HUES48 (cell line): ENCODE measurements at regions not wholly inside any gene's neighbourhood (a gene's known extent, or its start where the extent isn't known, plus 50 kb on each side); places are given as distances from the start of the nearest gene placed in this dataset.

Experiments
- H3K27ac ChIP-seq: one replicate; pipeline ENCODE4 v1.7.0; 2013; ENCODE audit warnings: low read depth, low read length, inconsistent platforms
- H3K27me3 ChIP-seq: 2 replicates; pipeline ENCODE4 v1.6.1; 2013; ENCODE audit warnings: mild to moderate bottlenecking, low read length; ENCODE audit not compliant: control insufficient read depth, insufficient read depth
- H3K36me3 ChIP-seq: 2 replicates; pipeline ENCODE4 v1.6.1; 2013; ENCODE audit warnings: low read length; ENCODE audit not compliant: control insufficient read depth, insufficient read depth
- H3K4me1 ChIP-seq: 2 replicates; pipeline ENCODE4 v1.6.1; 2013; ENCODE audit warnings: mild to moderate bottlenecking, low read length; ENCODE audit not compliant: control insufficient read depth, insufficient read depth
- H3K4me3 ChIP-seq: 2 replicates; pipeline ENCODE4 v1.5.1; 2013; ENCODE audit warnings: mild to moderate bottlenecking, low read depth, low read length
- H3K9ac ChIP-seq: 2 replicates; pipeline ENCODE4 v1.6.1; 2013; ENCODE audit warnings: mild to moderate bottlenecking, low read depth, low read length, moderate library complexity
- H3K9me3 ChIP-seq: 2 replicates; pipeline ENCODE4 v1.6.1; 2013; ENCODE audit warnings: low read length; ENCODE audit not compliant: control insufficient read depth, insufficient read depth

DNA sequence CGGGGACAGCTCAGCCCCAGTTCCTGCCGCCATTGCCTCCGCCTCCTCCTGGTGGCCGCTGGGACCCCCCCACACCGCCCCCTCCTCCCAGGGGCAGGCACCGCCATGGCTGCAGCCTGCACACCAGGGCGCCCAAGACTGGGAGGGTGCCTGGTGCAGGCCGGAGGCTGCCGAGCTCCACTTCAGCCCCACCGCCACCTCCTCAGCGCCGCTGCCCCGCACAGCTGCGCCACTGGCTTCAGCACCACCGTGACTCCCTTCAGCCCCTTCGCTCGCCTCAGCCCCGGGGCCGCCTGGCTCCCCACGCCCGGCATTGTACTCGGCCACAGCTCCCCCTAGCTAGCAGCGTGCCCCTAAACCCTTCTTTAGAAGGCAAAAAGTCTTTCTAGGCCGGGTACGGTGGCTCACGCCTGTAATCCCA lies 131.1 kb downstream of the CRYBB2 start:
- H3K27ac ChIP-seq = no peak overlapping the region
- no peak overlapping the region for H3K4me3 ChIP-seq
- no peaks in the 10 kb centered on the region for H3K9me3 ChIP-seq
- no peaks in the 10 kb centered on the region for H3K4me1 ChIP-seq
- H3K27me3 ChIP-seq = no peaks in the 10 kb centered on the region
- peaks cover 46% of the 10 kb centered on the region for H3K36me3 ChIP-seq
- no peak overlapping the region for H3K9ac ChIP-seq

DNA sequence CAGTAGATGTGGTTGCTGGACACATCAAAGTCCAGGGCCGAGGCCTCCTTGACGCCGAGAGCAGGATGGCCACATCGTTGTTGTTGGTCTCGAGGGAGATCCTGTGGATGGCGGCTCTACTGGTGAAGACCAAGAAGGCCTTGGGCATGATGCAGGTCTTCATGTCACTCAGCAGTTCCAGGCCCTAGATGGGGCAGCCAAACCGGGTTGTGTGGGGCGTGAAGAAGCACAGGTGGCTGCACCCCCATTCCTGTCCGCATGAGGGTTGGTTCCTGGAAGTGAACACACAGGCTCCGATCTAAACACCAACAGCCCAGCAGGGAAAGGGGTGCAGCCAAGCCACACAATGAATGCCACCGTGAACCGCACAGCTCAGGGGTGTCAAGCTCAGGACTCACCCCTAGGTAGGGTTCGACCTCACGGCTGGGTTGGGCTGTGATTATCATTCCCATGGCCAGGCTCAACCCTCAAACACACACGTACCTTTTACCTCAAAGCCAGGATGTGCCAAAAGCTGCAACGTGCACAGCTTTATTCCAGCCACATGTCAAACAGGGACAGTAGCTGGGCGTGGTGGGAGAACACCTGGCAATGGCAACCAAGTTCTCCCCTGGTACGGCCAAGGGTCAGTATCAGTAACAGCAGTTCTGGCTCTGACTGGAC lies 132.3 kb downstream of the CRYBB2 start:
- Histone ChIP-seq H3K9ac (no peak overlapping the region), H3K27ac (no peak overlapping the region), H3K27me3 (no peaks in the 10 kb centered on the region), H3K4me1 (no peaks in the 10 kb centered on the region), H3K9me3 (no peaks in the 10 kb centered on the region), H3K4me3 (no peak overlapping the region), H3K36me3 (peaks cover 49% of the 10 kb centered on the region)

GRCh38 chr22:25352294-25352680 lies 132.8 kb downstream of the CRYBB2 start:
- Histone ChIP-seq H3K9me3 (no peaks in the 10 kb centered on the region), H3K27me3 (no peaks in the 10 kb centered on the region), H3K9ac (no peak overlapping the region), H3K4me1 (no peaks in the 10 kb centered on the region), H3K27ac (no peak overlapping the region), H3K36me3 (peaks cover 55% of the 10 kb centered on the region), H3K4me3 (no peak overlapping the region)

DNA sequence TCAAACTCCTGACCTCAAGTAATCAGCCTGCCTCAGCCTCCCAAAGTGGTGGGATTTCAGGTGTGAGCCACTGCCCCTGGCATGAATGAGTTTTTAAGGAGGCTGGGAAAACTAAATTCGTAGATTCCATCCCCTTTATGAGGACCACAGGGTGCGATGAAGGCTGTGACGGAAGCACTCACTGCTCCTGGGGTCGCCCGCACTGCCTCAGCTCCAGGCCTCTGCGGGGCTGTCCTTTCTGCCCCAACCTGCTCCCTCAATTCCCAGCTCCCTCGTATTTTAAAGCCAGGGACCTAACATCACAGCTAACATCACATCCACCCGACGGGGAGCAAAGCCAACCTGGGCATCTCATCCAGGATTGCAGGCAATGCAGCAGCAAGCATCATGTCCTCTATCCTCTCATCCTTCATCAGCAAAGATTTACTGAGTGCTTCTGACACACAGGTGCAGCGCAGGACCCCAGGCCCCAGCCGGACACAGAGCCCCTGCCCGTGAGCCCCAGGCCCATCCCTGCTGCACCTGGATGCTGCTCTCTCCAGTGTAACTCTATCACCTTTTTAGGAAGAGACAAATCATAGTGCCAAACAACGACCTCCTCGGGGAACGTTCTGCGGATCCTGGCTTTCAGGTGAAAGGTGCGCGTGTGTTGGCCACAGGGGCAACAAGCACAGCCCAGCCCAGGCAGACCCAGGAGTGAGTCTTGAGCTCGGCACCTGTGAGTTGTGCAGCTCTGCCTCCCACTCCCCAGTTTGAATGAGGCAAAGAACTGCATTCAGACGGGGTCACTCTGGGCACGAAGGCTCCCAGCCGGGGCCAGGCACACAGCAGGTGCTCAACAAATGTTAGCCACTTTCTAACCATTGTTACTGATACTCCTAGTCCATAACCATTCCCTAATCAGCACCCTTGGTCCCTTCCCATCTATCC lies 134.3 kb downstream of the CRYBB2 start:
- no peak overlapping the region for H3K27ac ChIP-seq

DNA sequence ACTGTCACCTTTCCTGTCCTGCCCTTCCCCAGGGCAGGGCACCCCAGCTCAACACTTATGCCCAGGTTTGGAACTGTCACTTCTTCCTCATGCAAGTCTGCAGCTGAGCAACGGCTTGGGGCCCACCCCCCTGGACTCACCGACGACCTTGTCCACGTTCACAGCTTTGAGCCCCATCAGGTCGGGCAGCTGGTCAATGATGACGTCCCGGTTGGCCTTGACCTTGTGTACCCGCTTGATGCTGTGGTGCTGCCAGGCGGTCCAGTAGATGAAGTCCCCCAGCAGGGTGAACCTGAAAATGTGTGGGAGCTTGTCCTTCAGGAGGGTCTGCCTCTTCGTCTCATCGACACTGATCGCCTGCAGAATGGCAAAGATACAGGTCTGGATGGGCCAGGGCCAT lies 135.0 kb downstream of the CRYBB2 start:
- Histone ChIP-seq H3K4me1 (no peaks in the 10 kb centered on the region), H3K9me3 (no peaks in the 10 kb centered on the region), H3K27me3 (no peaks in the 10 kb centered on the region), H3K27ac (no peak overlapping the region), H3K4me3 (no peak overlapping the region), H3K36me3 (peaks cover 59% of the 10 kb centered on the region), H3K9ac (no peak overlapping the region)

More for the DNA sequence above, 134.3 kb downstream of the CRYBB2 start:
- H3K4me3 ChIP-seq = no peak overlapping the region
- no peaks in the 10 kb centered on the region for H3K27me3 ChIP-seq
- H3K9me3 ChIP-seq = no peaks in the 10 kb centered on the region
- H3K36me3 ChIP-seq = peaks cover 60% of the 10 kb centered on the region
- no peaks in the 10 kb centered on the region for H3K4me1 ChIP-seq
- H3K9ac ChIP-seq = no peak overlapping the region

DNA sequence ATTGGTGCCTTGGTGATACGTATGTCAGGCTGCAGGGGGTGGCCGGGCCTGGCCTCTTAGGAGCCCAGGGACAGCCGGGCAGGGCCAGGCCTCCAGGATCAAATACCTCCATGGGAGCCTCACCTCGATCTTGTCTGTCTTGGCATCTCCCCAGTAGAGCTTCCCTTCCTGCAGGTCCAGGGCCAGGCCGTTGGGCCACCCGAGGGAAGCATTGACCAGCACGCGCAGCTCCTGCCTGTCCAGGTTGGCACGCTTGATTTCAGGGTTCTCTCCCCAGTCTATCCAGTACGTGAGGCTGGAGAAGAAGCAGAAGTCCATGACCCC lies 137.7 kb downstream of the CRYBB2 start:
- Histone ChIP-seq H3K9me3 (no peaks in the 10 kb centered on the region), H3K4me3 (no peak overlapping the region), H3K27me3 (no peaks in the 10 kb centered on the region), H3K9ac (no peak overlapping the region), H3K4me1 (no peaks in the 10 kb centered on the region), H3K27ac (no peak overlapping the region), H3K36me3 (peaks cover 48% of the 10 kb centered on the region)

DNA sequence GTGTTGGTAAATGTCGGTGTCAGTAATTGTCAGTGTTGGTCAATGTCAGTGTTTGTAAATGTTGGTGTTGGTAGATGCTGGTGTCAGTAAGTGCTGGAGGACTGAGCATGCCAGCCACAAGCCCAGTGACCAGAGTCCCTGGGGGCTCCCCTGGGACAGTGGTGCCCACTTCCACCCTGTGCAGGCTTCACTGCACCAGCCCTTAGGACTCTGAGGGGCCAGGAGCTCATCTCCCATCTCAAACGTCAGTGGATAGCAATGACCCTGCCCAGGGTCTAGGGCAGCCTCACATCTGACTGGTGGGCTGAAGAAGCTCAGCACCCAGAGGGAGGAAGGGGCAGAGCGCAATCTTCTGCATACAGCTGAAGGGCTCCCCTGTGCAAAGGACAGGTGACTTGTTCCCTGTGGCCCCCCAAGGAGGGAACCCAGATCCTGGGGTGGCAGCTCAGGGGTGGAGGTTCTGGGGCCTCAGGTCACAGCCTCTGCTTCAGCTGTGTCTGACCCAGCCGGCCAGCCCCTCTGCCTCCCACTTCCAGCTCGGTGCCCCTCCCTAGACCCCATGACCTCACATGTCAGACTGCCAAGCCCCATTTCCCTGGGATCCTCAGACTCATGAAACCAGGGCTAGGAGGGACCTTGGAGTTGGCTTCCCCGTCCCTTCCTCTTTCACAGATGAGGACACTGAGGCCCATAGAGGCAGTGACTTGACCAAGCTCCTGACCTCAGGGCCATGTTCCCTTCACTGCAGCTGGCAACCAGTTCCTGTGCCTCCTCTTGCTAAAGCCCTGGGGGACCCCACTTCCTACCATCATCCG lies 138.4 kb downstream of the CRYBB2 start:
- H3K9me3 ChIP-seq = no peaks in the 10 kb centered on the region
- no peaks in the 10 kb centered on the region for H3K27me3 ChIP-seq
- H3K4me1 ChIP-seq = no peaks in the 10 kb centered on the region
- no peak overlapping the region for H3K9ac ChIP-seq
- no peak overlapping the region for H3K27ac ChIP-seq
- no peak overlapping the region for H3K4me3 ChIP-seq
- H3K36me3 ChIP-seq = peaks cover 41% of the 10 kb centered on the region

DNA sequence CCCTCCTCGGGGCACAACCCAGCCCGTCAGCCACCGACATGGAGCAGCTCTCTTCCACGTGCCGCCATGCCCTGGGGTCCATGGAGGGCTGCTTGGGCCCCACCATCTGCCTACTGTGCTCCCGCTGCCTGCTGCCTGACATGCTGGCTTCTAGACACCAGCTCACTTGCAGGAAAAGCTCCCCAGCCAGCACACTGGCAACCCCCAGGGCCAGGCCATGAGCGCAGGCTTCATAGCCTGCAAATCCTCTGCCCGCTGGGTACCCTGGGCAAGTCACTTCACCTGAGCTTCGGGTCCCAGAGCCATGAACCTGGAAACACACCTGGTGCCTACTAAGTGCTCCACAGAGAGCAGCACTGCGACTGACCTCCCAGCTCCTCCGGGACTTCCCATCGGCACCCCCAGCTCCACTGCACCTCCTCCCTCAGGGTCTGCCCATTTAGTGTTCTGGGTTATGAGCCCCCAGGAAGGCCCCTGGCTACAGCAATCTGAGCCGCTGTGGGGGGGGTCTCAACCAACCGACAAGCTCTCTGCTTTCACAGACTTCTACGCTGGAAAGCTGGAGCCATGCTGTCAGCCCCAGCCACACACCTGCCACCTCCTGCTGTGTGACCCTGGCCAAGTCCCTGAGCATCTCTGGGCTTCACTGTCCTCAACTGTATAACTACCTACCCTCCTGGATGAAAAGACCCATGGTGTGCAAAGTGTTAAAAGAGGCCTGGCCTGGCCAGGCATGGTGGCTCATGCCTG lies 139.2 kb downstream of the CRYBB2 start:
- H3K4me1 ChIP-seq = no peaks in the 10 kb centered on the region
- no peak overlapping the region for H3K4me3 ChIP-seq
- H3K9me3 ChIP-seq = no peaks in the 10 kb centered on the region
- no peak overlapping the region for H3K9ac ChIP-seq
- H3K36me3 ChIP-seq = peaks cover 39% of the 10 kb centered on the region
- H3K27ac ChIP-seq = no peak overlapping the region
- H3K27me3 ChIP-seq = no peaks in the 10 kb centered on the region

DNA sequence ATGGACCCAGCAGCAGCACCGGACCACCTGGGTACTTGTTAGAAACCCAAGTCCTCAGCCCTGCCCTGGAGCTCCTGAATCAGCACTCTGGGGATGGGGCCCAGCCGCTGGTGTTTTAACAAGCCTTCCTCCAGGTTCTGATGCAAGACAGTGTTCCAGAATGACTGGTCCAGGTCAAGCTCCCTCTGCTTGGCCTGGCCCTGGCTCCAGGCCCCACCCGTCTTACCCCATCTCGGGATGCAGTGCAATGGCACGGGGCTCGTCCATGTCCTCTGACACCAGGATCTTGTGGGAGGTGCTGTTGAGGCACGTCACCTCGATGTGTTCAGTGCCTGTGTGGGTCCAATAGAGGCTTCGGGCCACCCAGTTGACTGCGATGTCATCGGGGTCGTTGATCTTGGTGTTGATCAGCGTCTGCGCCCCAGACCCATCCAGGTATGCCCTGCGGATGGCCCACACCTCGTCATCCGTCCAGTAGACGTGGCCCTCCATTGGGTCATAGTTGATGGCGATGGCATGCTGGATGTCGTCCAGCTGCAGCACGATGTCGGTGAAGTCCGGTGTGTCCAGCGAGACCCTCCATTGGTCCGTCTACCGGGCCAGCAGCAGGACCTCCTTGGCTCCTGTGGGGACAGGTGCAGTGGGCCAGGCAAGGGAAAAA lies 140.3 kb downstream of the CRYBB2 start:
- H3K9me3 ChIP-seq = no peaks in the 10 kb centered on the region
- H3K27me3 ChIP-seq = no peaks in the 10 kb centered on the region
- no peak overlapping the region for H3K9ac ChIP-seq
- H3K27ac ChIP-seq = no peak overlapping the region
- peaks cover 34% of the 10 kb centered on the region for H3K36me3 ChIP-seq
- H3K4me3 ChIP-seq = no peak overlapping the region
- no peaks in the 10 kb centered on the region for H3K4me1 ChIP-seq

- Histone ChIP-seq H3K4me3 (no peak overlapping the region), H3K27ac (no peak overlapping the region), H3K27me3 (no peaks in the 10 kb centered on the region), H3K9me3 (no peaks in the 10 kb centered on the region), H3K4me1 (no peaks in the 10 kb centered on the region), H3K9ac (no peak overlapping the region), H3K36me3 (peaks cover 32% of the 10 kb centered on the region)
Observed at GRCh38 chr22:25360411-25360810, 141.0 kb downstream of the CRYBB2 start.
